ENCODE measurements at regions not wholly inside any gene's neighbourhood (a gene's known extent, or its start where the extent isn't known, plus 50 kb on each side); places are given as distances from the start of the nearest gene placed in this dataset.

GRCh38 chr2:155391613-155392130 is 693.2 kb downstream of the KCNJ3 start:
- H3F3A ChIP-seq (ENCODE audit: control insufficient read depth, insufficient read depth) = no peaks in the 10 kb centered on the region
- no peaks in the 10 kb centered on the region for H3K9me2 ChIP-seq (replicated peaks; ENCODE audit: control insufficient read depth, low read length)
- no peaks in the 10 kb centered on the region for H3K27me3 ChIP-seq (ENCODE audit: control insufficient read depth, low read length)
- no peaks in the 10 kb centered on the region for H4K20me1 ChIP-seq (ENCODE audit: control insufficient read depth, insufficient read depth, low read depth, low read length)
- H3K9me3 ChIP-seq (ENCODE audit: control insufficient read depth, insufficient read depth, low read length) = no peaks in the 10 kb centered on the region
- TF ChIP-seq EZH2phosphoT487 (IDR thresholded peaks at IDR 0.05; ENCODE audit: borderline replicate concordance, low read length) = no peak
- no peak for TF ChIP-seq CTCF (IDR thresholded peaks at IDR 0.05; ENCODE audit: low read depth, low read length, poor library complexity, severe bottlenecking)
- H3K79me2 ChIP-seq (ENCODE audit: control insufficient read depth, low read length) = no peaks in the 10 kb centered on the region
- no peaks in the 10 kb centered on the region for H3K4me1 ChIP-seq (ENCODE audit: control insufficient read depth, low read length)
- no peak overlapping the region for H3K4me3 ChIP-seq (ENCODE audit: low read length)
- H3K4me2 ChIP-seq (ENCODE audit: low read length) = no peak overlapping the region
- no peak overlapping the region for H3K27ac ChIP-seq (ENCODE audit: low read depth, low read length)
- no peaks in the 10 kb centered on the region for H3K36me3 ChIP-seq (ENCODE audit: control insufficient read depth, low read length)

GRCh38 chr2:155389224-155389623 is 690.7 kb downstream of the KCNJ3 start:
- H3F3A ChIP-seq (ENCODE audit: control insufficient read depth, insufficient read depth) = no peaks in the 10 kb centered on the region
- H3K9me2 ChIP-seq (replicated peaks; ENCODE audit: control insufficient read depth, low read length) = no peaks in the 10 kb centered on the region
- TF ChIP-seq EZH2phosphoT487 (IDR thresholded peaks at IDR 0.05; ENCODE audit: borderline replicate concordance, low read length) (no peak), CTCF (IDR thresholded peaks at IDR 0.05; ENCODE audit: low read depth, low read length, poor library complexity, severe bottlenecking) (no peak)

GRCh38 chr2:155384555-155385123 is 686.1 kb downstream of the KCNJ3 start:
- H3K79me2 ChIP-seq (ENCODE audit: control insufficient read depth, low read length) = no peaks in the 10 kb centered on the region
- no peak overlapping the region for H3K4me3 ChIP-seq (ENCODE audit: low read length)
- no peak for TF ChIP-seq EZH2phosphoT487 (IDR thresholded peaks at IDR 0.05; ENCODE audit: borderline replicate concordance, low read length)
- TF ChIP-seq CTCF (IDR thresholded peaks at IDR 0.05; ENCODE audit: low read depth, low read length, poor library complexity, severe bottlenecking) = no peak
- H3K9me2 ChIP-seq (replicated peaks; ENCODE audit: control insufficient read depth, low read length) = no peaks in the 10 kb centered on the region
- H4K20me1 ChIP-seq (ENCODE audit: control insufficient read depth, insufficient read depth, low read depth, low read length) = no peaks in the 10 kb centered on the region
- no peak overlapping the region for H3K4me2 ChIP-seq (ENCODE audit: low read length)
- H3K9me3 ChIP-seq (ENCODE audit: control insufficient read depth, insufficient read depth, low read length) = no peaks in the 10 kb centered on the region
- H3K4me1 ChIP-seq (ENCODE audit: control insufficient read depth, low read length) = peaks cover under 1% of the 10 kb centered on the region
- H3K36me3 ChIP-seq (ENCODE audit: control insufficient read depth, low read length) = no peaks in the 10 kb centered on the region
- H3K27ac ChIP-seq (ENCODE audit: low read depth, low read length) = no peak overlapping the region
- H3K27me3 ChIP-seq (ENCODE audit: control insufficient read depth, low read length) = no peaks in the 10 kb centered on the region
- no peaks in the 10 kb centered on the region for H3F3A ChIP-seq (ENCODE audit: control insufficient read depth, insufficient read depth)

More at GRCh38 chr2:155389224-155389623, 690.7 kb downstream of the KCNJ3 start:
- no peaks in the 10 kb centered on the region for H3K79me2 ChIP-seq (ENCODE audit: control insufficient read depth, low read length)
- H3K27ac ChIP-seq (ENCODE audit: low read depth, low read length) = no peak overlapping the region
- H3K4me1 ChIP-seq (ENCODE audit: control insufficient read depth, low read length) = no peaks in the 10 kb centered on the region
- no peaks in the 10 kb centered on the region for H4K20me1 ChIP-seq (ENCODE audit: control insufficient read depth, insufficient read depth, low read depth, low read length)
- no peak overlapping the region for H3K4me3 ChIP-seq (ENCODE audit: low read length)
- no peaks in the 10 kb centered on the region for H3K27me3 ChIP-seq (ENCODE audit: control insufficient read depth, low read length)
- no peak overlapping the region for H3K4me2 ChIP-seq (ENCODE audit: low read length)
- H3K9me3 ChIP-seq (ENCODE audit: control insufficient read depth, insufficient read depth, low read length) = no peaks in the 10 kb centered on the region
- no peaks in the 10 kb centered on the region for H3K36me3 ChIP-seq (ENCODE audit: control insufficient read depth, low read length)

Data from DOHH2 (cell line).